ENCODE measurements at regions not wholly inside any gene's neighbourhood (a gene's known extent, or its start where the extent isn't known, plus 50 kb on each side); places are given as distances from the start of the nearest gene placed in this dataset.
"Not testable (repeated sequence)": the region's sequence is repeated elsewhere in the genome, so short reads cannot be mapped to it uniquely, and the experiment has no call there.

DNA sequence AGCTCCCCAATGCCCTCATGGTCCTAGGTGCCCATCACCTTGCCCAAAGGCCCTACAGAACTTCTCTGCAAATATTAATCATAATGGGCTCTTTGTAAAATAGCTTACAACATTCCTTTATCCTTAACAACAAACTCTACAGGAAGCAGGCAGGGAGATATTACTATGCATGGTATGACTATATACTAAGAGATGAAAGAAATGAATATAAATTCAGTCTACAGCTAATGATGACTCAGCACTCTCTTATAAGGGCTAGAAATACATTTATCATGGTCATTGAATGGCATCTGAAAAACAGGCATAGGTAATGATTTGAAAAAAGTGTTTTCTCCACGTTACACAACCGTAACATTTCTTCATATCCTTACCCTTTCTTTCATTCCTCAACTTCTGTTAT is 254.8 kb upstream of the DSEL start:
- no peak for TF ChIP-seq JUND (IDR thresholded peaks at IDR 0.05; ENCODE audit: low read depth)
- in situ Hi-C loops (cut with HindIII; ENCODE audit: low pct_unique_long_range_greater_than_20kb, low sequenced_read_pairs), result no loop called here
- no peak for DNase-seq (ENCODE audit: low read depth in 1 of 2, low spot score in 1 of 2)

DNA sequence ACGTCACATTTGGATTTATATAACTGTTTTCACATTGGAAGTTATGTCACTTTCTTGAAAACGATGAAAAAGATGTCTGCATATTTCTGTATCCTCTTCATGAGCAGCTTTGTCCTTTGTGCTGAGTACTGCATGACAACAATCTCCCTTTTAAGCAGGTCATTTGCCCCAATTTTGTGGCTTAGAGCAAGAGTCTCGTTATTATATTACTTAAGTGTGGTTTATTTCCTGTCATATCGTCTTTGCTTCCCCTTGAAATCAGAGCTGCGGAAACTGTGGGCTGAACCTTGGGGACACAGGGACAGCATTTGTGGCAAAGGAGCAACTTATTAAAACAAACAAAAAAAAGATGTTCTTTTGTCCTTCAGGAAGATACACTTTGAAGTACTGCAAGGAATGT is 254.0 kb upstream of the DSEL start:
- no peak for DNase-seq (ENCODE audit: low read depth in 1 of 2, low spot score in 1 of 2)
- TF ChIP-seq JUND (IDR thresholded peaks at IDR 0.05; ENCODE audit: low read depth), result no peak
- in situ Hi-C loops (cut with HindIII; ENCODE audit: low pct_unique_long_range_greater_than_20kb, low sequenced_read_pairs), result no loop called here

DNA sequence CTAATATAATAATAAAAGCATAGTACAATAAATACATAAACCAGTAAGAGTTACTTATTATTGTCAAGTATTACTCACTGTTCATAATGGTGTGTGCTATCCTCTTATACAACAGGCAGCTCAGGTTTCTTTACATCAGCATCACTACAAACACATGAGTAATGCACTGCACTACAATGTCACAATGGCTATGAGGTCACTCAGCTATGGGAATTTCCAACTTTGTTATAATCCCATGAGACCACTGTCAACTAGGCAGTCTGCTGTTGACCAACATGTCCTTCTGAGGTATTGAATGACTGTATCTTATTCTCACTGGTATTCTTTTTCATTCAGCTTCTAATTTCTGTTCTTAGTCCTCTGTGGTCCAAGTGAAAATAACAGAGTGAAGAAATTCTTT is 250.4 kb upstream of the DSEL start:
- no peak for DNase-seq (ENCODE audit: low read depth in 1 of 2, low spot score in 1 of 2)
- no peak for TF ChIP-seq JUND (IDR thresholded peaks at IDR 0.05; ENCODE audit: low read depth)
- in situ Hi-C loops (cut with HindIII; ENCODE audit: low pct_unique_long_range_greater_than_20kb, low sequenced_read_pairs), result no loop called here

DNA sequence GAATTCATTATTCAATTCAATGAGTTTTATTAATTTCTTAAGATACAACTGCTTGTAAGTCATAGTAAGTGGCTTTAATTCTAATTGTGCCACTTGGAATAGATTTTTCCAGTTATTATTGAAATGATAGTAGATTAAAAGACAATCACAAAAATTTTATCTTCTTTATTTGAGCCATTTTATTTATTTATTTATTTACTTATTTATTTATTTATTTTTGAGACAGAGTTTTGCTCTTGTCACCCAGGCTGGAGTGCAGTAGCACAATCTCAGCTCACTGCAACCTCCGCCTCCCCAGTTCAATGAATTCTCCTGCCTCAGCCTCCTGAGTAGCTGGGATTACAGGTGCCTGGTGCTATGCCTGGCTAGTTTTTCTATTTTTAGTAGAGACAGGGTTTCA is 235.7 kb upstream of the DSEL start:
- in situ Hi-C loops (cut with HindIII; ENCODE audit: low pct_unique_long_range_greater_than_20kb, low sequenced_read_pairs); DNase-seq (ENCODE audit: low read depth in 1 of 2, low spot score in 1 of 2): not testable (repeated sequence)

DNA sequence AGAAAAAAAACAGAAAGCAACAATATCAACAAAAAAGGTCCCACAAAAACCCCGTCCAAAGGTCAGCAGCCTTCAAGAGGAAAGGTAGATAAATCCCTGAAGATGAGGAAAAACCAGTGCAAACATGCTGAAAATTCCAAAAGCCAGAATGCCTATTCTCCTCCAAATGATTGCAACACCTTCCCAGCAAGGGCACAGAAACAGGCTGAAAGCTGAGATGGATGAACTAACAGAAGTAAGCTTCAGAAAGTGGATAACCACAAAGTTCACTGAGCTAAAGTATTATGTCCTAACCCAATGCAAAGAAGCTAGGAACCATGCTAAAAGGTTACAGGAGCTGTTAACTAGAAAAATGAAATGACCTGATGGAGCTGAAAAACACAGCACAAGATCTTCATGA is 226.4 kb upstream of the DSEL start:
- no peak for DNase-seq (ENCODE audit: low read depth in 1 of 2, low spot score in 1 of 2)
- no peak for TF ChIP-seq JUND (IDR thresholded peaks at IDR 0.05; ENCODE audit: low read depth)
- in situ Hi-C loops (cut with HindIII; ENCODE audit: low pct_unique_long_range_greater_than_20kb, low sequenced_read_pairs), result no loop called here

DNA sequence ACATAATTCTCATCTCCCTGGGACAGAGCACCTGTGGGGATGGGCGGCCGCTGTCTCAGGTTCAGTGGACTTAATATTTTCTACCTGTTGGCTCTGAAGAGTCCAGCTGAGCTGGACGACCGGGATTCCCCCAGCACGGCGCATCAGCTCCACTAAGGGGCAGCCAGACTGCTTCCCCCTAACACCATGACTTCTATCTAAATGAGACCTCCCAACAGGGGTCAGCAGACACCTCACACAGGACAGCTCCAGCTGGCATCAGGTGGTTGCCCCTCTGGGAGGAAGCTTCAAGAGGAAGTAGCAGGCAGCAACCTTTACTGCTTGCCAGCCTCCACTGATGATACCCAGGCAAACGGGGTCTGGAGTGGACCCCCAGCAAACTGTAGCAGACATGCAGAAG is 226.0 kb upstream of the DSEL start:
- in situ Hi-C loops (cut with HindIII; ENCODE audit: low pct_unique_long_range_greater_than_20kb, low sequenced_read_pairs), result no loop called here
- DNase-seq (ENCODE audit: low read depth in 1 of 2, low spot score in 1 of 2), result no peak

DNA sequence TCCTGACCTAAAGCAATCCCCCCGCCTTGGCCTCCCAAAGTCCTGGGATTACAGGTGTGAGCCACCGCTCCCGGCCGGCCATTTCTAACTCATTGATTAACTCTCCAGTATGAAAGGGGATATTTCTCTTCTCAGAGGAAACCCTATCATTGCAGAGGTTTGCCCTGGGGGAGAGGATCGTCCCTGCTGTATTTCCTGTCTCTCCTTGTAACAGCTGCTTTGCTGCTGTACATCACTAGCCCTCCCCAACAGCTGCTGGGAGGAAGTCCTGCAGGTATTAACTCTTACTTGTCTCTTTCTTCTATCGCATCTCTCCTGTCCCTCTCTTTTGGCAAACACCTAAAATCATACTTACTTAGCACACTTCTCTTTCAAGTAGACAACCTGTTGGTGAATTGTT is 219.0 kb upstream of the DSEL start:
- in situ Hi-C loops (cut with HindIII; ENCODE audit: low pct_unique_long_range_greater_than_20kb, low sequenced_read_pairs), result no loop called here
- DNase-seq (ENCODE audit: low read depth in 1 of 2, low spot score in 1 of 2), result no peak

More for the DNA sequence above, 226.0 kb upstream of the DSEL start:
- TF ChIP-seq JUND (IDR thresholded peaks at IDR 0.05; ENCODE audit: low read depth), result no peak

DNA sequence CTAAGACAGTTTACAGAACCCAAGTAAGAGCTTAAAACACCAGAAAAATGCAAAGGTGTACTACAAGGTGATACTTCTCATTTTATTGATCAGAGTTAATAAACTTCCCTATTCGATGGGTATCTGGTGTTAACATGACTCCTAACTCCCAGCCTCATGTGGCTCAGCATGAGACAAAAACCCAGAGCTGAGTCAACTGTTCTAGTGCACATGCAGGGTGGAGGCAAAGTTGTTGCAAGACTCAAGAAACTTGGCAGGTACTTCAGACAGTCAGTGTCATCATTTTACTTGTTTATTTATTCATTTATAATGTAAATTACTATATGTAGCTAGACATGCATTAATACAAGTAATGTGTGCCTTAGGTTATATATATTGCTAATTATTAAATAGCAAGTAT is 216.6 kb upstream of the DSEL start:
- TF ChIP-seq JUND (IDR thresholded peaks at IDR 0.05; ENCODE audit: low read depth), result no peak
- in situ Hi-C loops (cut with HindIII; ENCODE audit: low pct_unique_long_range_greater_than_20kb, low sequenced_read_pairs), result no loop called here
- DNase-seq (ENCODE audit: low read depth in 1 of 2, low spot score in 1 of 2), result no peak

More for the DNA sequence above, 219.0 kb upstream of the DSEL start:
- no peak for TF ChIP-seq JUND (IDR thresholded peaks at IDR 0.05; ENCODE audit: low read depth)

DNA sequence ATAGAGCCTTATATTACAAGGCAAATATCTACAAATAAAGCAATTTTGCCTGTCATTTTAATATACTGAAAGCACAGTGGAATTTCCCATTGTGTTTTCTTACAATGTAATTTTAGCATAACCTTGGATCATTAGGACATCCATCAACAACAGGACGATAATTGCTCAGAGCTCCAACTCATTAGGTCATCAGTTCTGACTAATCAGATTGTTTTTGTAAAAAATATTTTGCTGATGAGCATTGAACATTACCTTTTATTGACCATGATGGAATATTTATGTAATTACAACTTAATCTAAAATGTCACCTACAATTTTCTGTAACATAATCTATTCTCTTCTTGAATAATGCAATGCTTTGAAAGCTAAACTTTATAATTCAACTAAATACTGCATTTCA is 215.3 kb upstream of the DSEL start:
- in situ Hi-C loops (cut with HindIII; ENCODE audit: low pct_unique_long_range_greater_than_20kb, low sequenced_read_pairs), result no loop called here
- no peak for DNase-seq (ENCODE audit: low read depth in 1 of 2, low spot score in 1 of 2)
- no peak for TF ChIP-seq JUND (IDR thresholded peaks at IDR 0.05; ENCODE audit: low read depth)

DNA sequence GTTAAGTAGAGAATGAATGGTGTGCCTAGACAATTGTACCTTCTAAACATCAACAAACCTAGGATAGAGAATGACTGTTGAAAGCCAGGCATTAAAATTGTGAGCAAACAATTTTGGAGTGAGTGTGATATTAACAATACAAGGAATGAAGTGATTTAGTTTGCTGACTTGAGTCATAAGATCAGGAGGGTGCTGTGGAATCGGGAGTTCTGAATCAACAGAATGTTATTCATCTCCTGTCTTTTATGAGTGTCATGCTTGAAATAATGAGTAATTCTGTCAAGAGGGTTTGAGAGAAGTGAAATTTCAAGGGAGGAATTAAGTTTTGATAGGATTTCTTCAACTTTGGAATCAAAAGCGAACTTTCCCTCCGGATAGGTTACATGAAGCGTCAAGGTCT is 214.4 kb upstream of the DSEL start:
- DNase-seq (ENCODE audit: low read depth in 1 of 2, low spot score in 1 of 2), result no peak
- in situ Hi-C loops (cut with HindIII; ENCODE audit: low pct_unique_long_range_greater_than_20kb, low sequenced_read_pairs), result no loop called here
- TF ChIP-seq JUND (IDR thresholded peaks at IDR 0.05; ENCODE audit: low read depth), result no peak

DNA sequence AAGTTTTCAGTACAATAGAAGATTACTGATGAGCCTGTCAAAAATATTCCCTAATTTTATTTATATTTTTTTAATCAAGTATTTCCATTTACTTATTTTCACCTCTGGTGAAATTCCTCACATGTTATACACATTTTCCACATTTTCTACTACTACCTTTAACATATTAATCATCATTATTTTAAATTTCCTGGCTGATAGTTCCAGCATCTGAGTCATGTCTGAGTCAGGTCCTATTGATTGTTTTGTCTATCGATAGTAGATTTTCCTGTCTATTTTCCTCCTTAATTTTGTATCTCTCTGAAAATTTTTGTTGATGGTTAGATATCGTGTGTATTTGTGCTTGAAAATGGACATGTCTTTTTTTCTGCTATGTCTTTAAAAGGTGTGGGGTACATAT is 211.8 kb upstream of the DSEL start:
- in situ Hi-C loops (cut with HindIII; ENCODE audit: low pct_unique_long_range_greater_than_20kb, low sequenced_read_pairs), result no loop called here
- TF ChIP-seq JUND (IDR thresholded peaks at IDR 0.05; ENCODE audit: low read depth), result no peak
- DNase-seq (ENCODE audit: low read depth in 1 of 2, low spot score in 1 of 2), result no peak

DNA sequence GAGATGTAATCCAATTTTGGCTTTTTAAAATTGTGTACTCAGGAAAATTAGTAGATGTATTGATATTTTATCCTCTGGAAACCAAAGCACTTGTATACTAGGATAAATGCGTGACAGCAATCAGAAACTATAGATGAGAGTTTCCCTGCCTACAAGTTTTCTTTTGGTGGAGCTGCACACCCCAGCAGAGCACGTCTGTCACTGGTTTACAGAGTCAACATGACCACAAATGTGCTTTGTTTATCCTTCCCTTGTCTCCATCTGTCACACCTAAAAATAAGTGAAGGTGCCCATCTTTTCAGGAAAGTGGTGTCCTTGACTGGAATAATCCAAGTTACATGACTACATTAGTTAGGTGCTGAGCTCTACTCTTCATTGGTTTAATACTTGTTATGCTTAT is 210.4 kb upstream of the DSEL start:
- in situ Hi-C loops (cut with HindIII; ENCODE audit: low pct_unique_long_range_greater_than_20kb, low sequenced_read_pairs), result no loop called here
- DNase-seq (ENCODE audit: low read depth in 1 of 2, low spot score in 1 of 2), result no peak
- no peak for TF ChIP-seq JUND (IDR thresholded peaks at IDR 0.05; ENCODE audit: low read depth)

DNA sequence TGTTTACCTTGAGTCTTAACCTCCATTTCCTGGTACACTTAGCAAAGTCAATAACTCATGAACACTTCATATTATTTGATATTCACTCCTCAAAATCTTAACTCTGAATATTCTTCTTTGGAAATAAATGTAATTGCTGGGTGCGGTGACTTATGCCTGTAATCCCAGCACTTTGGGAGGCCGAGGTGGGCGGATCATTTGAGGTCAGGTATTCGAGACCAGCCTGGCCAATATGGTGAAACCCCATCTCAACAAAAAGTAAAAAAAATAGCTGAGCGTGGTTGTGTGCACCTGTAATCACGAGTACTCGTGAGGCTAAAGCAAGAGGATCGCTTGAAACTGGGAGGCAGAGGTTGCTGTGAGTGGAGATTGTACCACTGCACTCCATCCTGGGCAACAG is 201.3 kb upstream of the DSEL start:
- DNase-seq (ENCODE audit: low read depth in 1 of 2, low spot score in 1 of 2), result no peak
- TF ChIP-seq JUND (IDR thresholded peaks at IDR 0.05; ENCODE audit: low read depth), result no peak
- in situ Hi-C loops (cut with HindIII; ENCODE audit: low pct_unique_long_range_greater_than_20kb, low sequenced_read_pairs), result no loop called here

DNA sequence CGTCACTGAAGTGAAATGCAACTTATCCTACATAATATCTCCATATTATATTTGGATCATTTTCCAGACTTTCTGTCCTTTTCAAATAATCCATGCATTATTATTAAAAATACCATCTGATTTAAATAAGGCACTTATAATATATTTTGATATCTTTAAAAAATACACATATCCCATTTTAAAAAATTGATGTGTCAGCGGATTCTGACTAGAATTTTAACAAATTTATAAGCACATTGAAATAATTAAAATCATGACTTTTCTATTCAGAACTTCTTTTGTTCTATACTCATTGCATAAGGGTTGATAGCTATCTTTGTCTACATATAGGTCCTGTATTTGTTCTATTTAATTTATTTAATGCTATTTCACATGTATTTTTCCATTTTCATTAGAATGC is 199.0 kb upstream of the DSEL start:
- DNase-seq (ENCODE audit: low read depth in 1 of 2, low spot score in 1 of 2), result no peak
- in situ Hi-C loops (cut with HindIII; ENCODE audit: low pct_unique_long_range_greater_than_20kb, low sequenced_read_pairs), result no loop called here
- no peak for TF ChIP-seq JUND (IDR thresholded peaks at IDR 0.05; ENCODE audit: low read depth)

DNA sequence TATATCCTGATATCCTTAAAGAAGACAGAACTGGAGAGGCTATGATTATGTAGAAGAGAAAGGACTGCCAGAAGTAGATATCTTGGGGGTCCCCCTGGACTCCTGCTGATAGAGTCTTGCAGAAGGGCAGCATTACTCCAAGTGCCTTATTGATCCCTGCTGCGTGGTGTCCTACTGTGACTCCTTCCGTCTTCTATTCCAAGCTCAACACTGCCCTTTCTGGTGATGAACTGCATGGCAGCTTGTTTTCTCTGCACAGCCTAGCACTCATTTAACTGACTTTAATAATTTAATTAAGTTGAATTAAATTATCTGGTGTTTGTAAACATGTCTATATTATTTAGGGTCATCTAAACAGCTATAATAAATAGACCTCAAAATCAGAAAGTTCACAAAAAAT is 194.1 kb upstream of the DSEL start:
- DNase-seq (ENCODE audit: low read depth in 1 of 2, low spot score in 1 of 2), result peak in 1 of 2 experiments; percentile 5

More for the DNA sequence above, 194.1 kb upstream of the DSEL start:
- no peak for TF ChIP-seq JUND (IDR thresholded peaks at IDR 0.05; ENCODE audit: low read depth)
- in situ Hi-C loops (cut with HindIII; ENCODE audit: low pct_unique_long_range_greater_than_20kb, low sequenced_read_pairs), result no loop called here
